H1 (cell line): ENCODE measurements at regions not wholly inside any gene's neighbourhood (a gene's known extent, or its start where the extent isn't known, plus 50 kb on each side); places are given as distances from the start of the nearest gene placed in this dataset.

ENCODE experiments used
- CTCF ChIA-PET: fragments of 300-600 bp; sonication (Branson Sonifier 250); formaldehyde crosslinking; loops from one replicate; lab custom pipeline; 2021; ENCODE audit not compliant: partially characterized antibody; lab: Charles Lee
- POLR2A ChIA-PET: fragments of 300-600 bp; sonication (Branson Sonifier 250); formaldehyde crosslinking; loops from one replicate; lab custom pipeline; 2021; ENCODE audit warnings: inconsistent platforms; ENCODE audit not compliant: partially characterized antibody; lab: Charles Lee
- DNase-seq, 2 experiments: peaks; one replicate each; pipeline versions ENCODE4 v3.0.0 to v3.0.0-alpha.2; 2010 to 2022; ENCODE audit warnings: low spot score in 2 of 2, low read depth in 1 of 2, mixed read lengths in 1 of 2
- FAIRE-seq: peaks from 2 replicates; lab custom pipeline; 2011; peaks lifted over from hg19 to GRCh38; lab: Jason Lieb, UNC
- H2AFZ ChIP-seq: 2 replicates; pipeline ENCODE4 v1.8.1; 2012; ENCODE audit warnings: low read length, inconsistent platforms
- H2AK5ac ChIP-seq: 2 replicates; pipeline ENCODE4 v1.6.1; 2013; ENCODE audit warnings: low read depth, low read length
- H2BK120ac ChIP-seq: replicated peaks from 2 replicates; pipeline ENCODE3; 2013; ENCODE audit warnings: low read depth, low read length, inconsistent platforms
- H2BK12ac ChIP-seq: 2 replicates; pipeline ENCODE4 v1.6.1; 2013; ENCODE audit warnings: low read depth, low read length
- H2BK15ac ChIP-seq: 2 replicates; pipeline ENCODE4 v1.6.1; 2013; ENCODE audit warnings: low read length
- H2BK20ac ChIP-seq: 2 replicates; pipeline ENCODE4 v1.6.1; 2013; ENCODE audit warnings: low read length
- H2BK5ac ChIP-seq: 2 replicates; pipeline ENCODE4 v1.6.1; 2013; ENCODE audit warnings: low read depth, low read length
- H3K14ac ChIP-seq: 2 replicates; pipeline ENCODE4 v1.6.1; 2013; ENCODE audit warnings: inconsistent platforms; ENCODE audit not compliant: insufficient read length
- H3K18ac ChIP-seq: 2 replicates; pipeline ENCODE4 v1.6.1; 2013; ENCODE audit warnings: low read length; ENCODE audit errors: extremely low read depth
- H3K23ac ChIP-seq: 2 replicates; pipeline ENCODE4 v1.6.1; 2013; ENCODE audit warnings: inconsistent platforms; ENCODE audit not compliant: insufficient read length
- H3K23me2 ChIP-seq: 2 replicates; pipeline ENCODE4 v1.6.1; 2013; ENCODE audit warnings: low read depth, low read length
- H3K27ac ChIP-seq: 2 replicates; pipeline ENCODE4 v1.6.1; 2011; ENCODE audit warnings: low read depth, low read length, inconsistent platforms
- H3K27me3 ChIP-seq, 4 experiments: replicated peaks in 1 of 4; 1 replicate in 1 of 4; 2 replicates in 3 of 4; pipeline versions ENCODE4 v1.6.1 to v1.8.1; 2011 to 2013; ENCODE audit warnings: low read length in 3 of 4, mild to moderate bottlenecking in 3 of 4, inconsistent platforms in 2 of 4, mixed read lengths in 2 of 4, moderate library complexity in 1 of 4; ENCODE audit not compliant: control insufficient read depth in 3 of 4, insufficient read depth in 3 of 4; ENCODE audit errors: extremely low read depth in 1 of 4
- H3K36me3 ChIP-seq, 4 experiments: 2 replicates each; pipeline versions ENCODE4 v1.6.1 to v1.8.1; 2011 to 2013; ENCODE audit warnings: mild to moderate bottlenecking in 4 of 4, low read length in 3 of 4, moderate library complexity in 2 of 4, control low read depth in 1 of 4, inconsistent platforms in 1 of 4; ENCODE audit not compliant: insufficient read depth in 4 of 4, control insufficient read depth in 2 of 4
- H3K4ac ChIP-seq: replicated peaks from 2 replicates; pipeline ENCODE3; 2013; ENCODE audit warnings: low read length, low read depth, mixed read lengths, inconsistent platforms; ENCODE audit not compliant: insufficient read length
- H3K4me1 ChIP-seq, 4 experiments: replicated peaks in 1 of 4; 1 replicate in 1 of 4; 2 replicates in 3 of 4; pipeline versions ENCODE4 v1.6.1 to v1.8.1; 2011 to 2013; ENCODE audit warnings: low read length in 3 of 4, inconsistent platforms in 2 of 4, mixed read lengths in 1 of 4; ENCODE audit not compliant: insufficient read depth in 4 of 4, control insufficient read depth in 3 of 4
- H3K4me2 ChIP-seq, 2 experiments: 2 replicates each; pipeline versions ENCODE4 v1.6.1 to v1.8.1; 2011 to 2013; ENCODE audit warnings: low read depth in 2 of 2, low read length in 2 of 2, control low read depth in 1 of 2, inconsistent platforms in 1 of 2, mild to moderate bottlenecking in 1 of 2; ENCODE audit not compliant: insufficient read depth in 1 of 2
- H3K4me3 ChIP-seq, 4 experiments: fragments of 200-600, 300-600 bp in 1 of 4; sonication (generic), shearing (Covaris generic), sonication (Bioruptor Twin) in 1 of 4; 2 replicates each; pipeline versions ENCODE4 v1.5.1 to v1.8.1; 2011 to 2016; ENCODE audit warnings: low read length in 4 of 4, low read depth in 3 of 4, control low read depth in 2 of 4, inconsistent platforms in 2 of 4, mild to moderate bottlenecking in 2 of 4, mixed read lengths in 1 of 4, moderate library complexity in 1 of 4; ENCODE audit not compliant: insufficient read depth in 2 of 4; ENCODE audit errors: extremely low read depth in 1 of 4
- H3K56ac ChIP-seq: replicated peaks from 2 replicates; pipeline ENCODE3; 2013; ENCODE audit warnings: low read depth, mild to moderate bottlenecking, mixed read lengths, low read length, inconsistent platforms; ENCODE audit not compliant: insufficient read length
- H3K79me1 ChIP-seq: 2 replicates; pipeline ENCODE4 v1.6.1; 2013; ENCODE audit warnings: low read depth, low read length, control low read depth
- H3K79me2 ChIP-seq, 2 experiments: 2 replicates each; pipeline versions ENCODE4 v1.6.1 to v1.8.1; 2012 to 2013; ENCODE audit warnings: low read length in 2 of 2, mild to moderate bottlenecking in 2 of 2, inconsistent platforms in 1 of 2; ENCODE audit not compliant: insufficient read depth in 2 of 2, control insufficient read depth in 1 of 2
- H3K9ac ChIP-seq, 4 experiments: replicated peaks in 1 of 4; 1 replicate in 1 of 4; 2 replicates in 3 of 4; pipeline versions ENCODE4 v1.6.1 to v1.8.1; 2011 to 2013; ENCODE audit warnings: low read depth in 3 of 4, low read length in 3 of 4, control low read depth in 2 of 4, mild to moderate bottlenecking in 2 of 4, moderate library complexity in 2 of 4, inconsistent platforms in 1 of 4; ENCODE audit errors: extremely low read depth in 1 of 4
- H3K9me3 ChIP-seq, 2 experiments: 2 replicates each; pipeline versions ENCODE4 v1.6.1 to v1.8.1; 2012 to 2013; ENCODE audit warnings: mild to moderate bottlenecking in 2 of 2, moderate library complexity in 2 of 2, control low read depth in 1 of 2, inconsistent platforms in 1 of 2, low read depth in 1 of 2, low read length in 1 of 2, mixed read lengths in 1 of 2; ENCODE audit not compliant: insufficient read depth in 2 of 2
- H4K20me1 ChIP-seq, 2 experiments: replicated peaks in 1 of 2; 2 replicates each; pipeline versions ENCODE3 to v1.8.1; 2011 to 2013; ENCODE audit warnings: inconsistent platforms in 2 of 2, low read length in 2 of 2, mild to moderate bottlenecking in 1 of 2; ENCODE audit not compliant: insufficient read depth in 2 of 2, control insufficient read depth in 1 of 2
- H4K5ac ChIP-seq: 2 replicates; pipeline ENCODE4 v1.6.1; 2013; ENCODE audit warnings: low read length, low read depth, mixed read lengths, inconsistent platforms; ENCODE audit not compliant: insufficient read length
- H4K8ac ChIP-seq: 2 replicates; pipeline ENCODE4 v1.8.0; 2013; ENCODE audit warnings: mild to moderate bottlenecking, moderate library complexity, low read length, inconsistent platforms; ENCODE audit not compliant: insufficient read depth; ENCODE audit errors: extremely low read depth
- H4K91ac ChIP-seq: replicated peaks from 2 replicates; pipeline ENCODE3; 2013; ENCODE audit warnings: low read length, mixed read lengths, inconsistent platforms; ENCODE audit not compliant: insufficient read length
- MAFK ChIP-seq: IDR thresholded peaks from 2 replicates; pipeline ENCODE4 v1.6.1; 2012; ENCODE audit warnings: low read depth, mild to moderate bottlenecking, improper control_type of control experiment, low read length
- WGBS, 2 experiments: shearing (Covaris generic) in 1 of 2; methylation state at CpG; one replicate each; pipeline versions ENCODE4 v1.1.6 to v1.1.7; 2013 to 2015; ENCODE audit warnings: low lambda C conversion rate in 2 of 2, mixed read lengths in 2 of 2, inconsistent platforms in 1 of 2, low coverage in 1 of 2, missing lambda C conversion rate in 1 of 2; ENCODE audit not compliant: insufficient replicate concordance in 2 of 2, insufficient coverage in 1 of 2, insufficient read length in 1 of 2; ENCODE audit errors: extremely low coverage in 1 of 2, missing lambda C conversion rate in 1 of 2; 5-methylcytosine and 5-hydroxymethylcytosine counted together
- TF ChIP-seq, protein P1 (sequence below), 3 experiments: IDR thresholded peaks; 1 replicate in 2 of 3; 2 replicates in 1 of 3; pipeline versions ENCODE4 v1.5.1 to v1.6.1; 2011; ENCODE audit warnings: low read length in 3 of 3, mild to moderate bottlenecking in 3 of 3, inconsistent platforms in 2 of 3, low read depth in 1 of 3, moderate library complexity in 1 of 3; ENCODE audit not compliant: insufficient read depth in 1 of 3; ENCODE audit errors: control extremely low read depth in 1 of 3

GRCh38 chr6:105748737-105749161 is 337.4 kb upstream of the PRDM1 start:
- no peak overlapping the region for H2BK120ac ChIP-seq
- H3K4me3 ChIP-seq: no peak overlapping the region
- no peaks in the 10 kb centered on the region for H3K23me2 ChIP-seq
- H2BK20ac ChIP-seq: no peak overlapping the region
- H3K14ac ChIP-seq: no peak overlapping the region
- H4K8ac ChIP-seq: no peak overlapping the region
- no peak overlapping the region for H2BK12ac ChIP-seq
- H3K56ac ChIP-seq: no peak overlapping the region
- H3K27ac ChIP-seq: no peak overlapping the region
- ChIA-PET CTCF (no interaction called here), POLR2A (no interaction called here)
- H2AFZ ChIP-seq: 0 out of 2 replicates have a peak overlapping the region, but pooled peaks have one; percentile 79
- no peaks in the 10 kb centered on the region for H3K79me1 ChIP-seq
- no peaks in the 10 kb centered on the region for H3K79me2 ChIP-seq
- DNase-seq: no peak
- no peaks in the 10 kb centered on the region for H3K36me3 ChIP-seq
- H4K91ac ChIP-seq: no peak overlapping the region
- FAIRE-seq: no peak
- no peak overlapping the region for H2AK5ac ChIP-seq
- H2BK15ac ChIP-seq: 0 out of 2 replicates have a peak overlapping the region, but pooled peaks have one; percentile 19
- H3K9me3 ChIP-seq: no peaks in the 10 kb centered on the region; a peak in 1 of 4 replicates
- H3K4me2 ChIP-seq: no peak overlapping the region
- H3K27me3 ChIP-seq: no peaks in the 10 kb centered on the region
- 93% methylated on average over 6 of the region's 6 CpGs; no CpG with 5 or more reads in 1 of the 2 experiments for WGBS, 2 experiments
- H3K4ac ChIP-seq: no peak overlapping the region
- no peak overlapping the region for H3K9ac ChIP-seq
- H4K5ac ChIP-seq: no peak overlapping the region
- H3K4me1 ChIP-seq: peaks cover 0 to 4% (median 2%) of the 10 kb centered on the region in 4 experiments; a peak in 2 of 7 replicates
- no peak overlapping the region for H3K23ac ChIP-seq
- no peak overlapping the region for H2BK5ac ChIP-seq
- H4K20me1 ChIP-seq: no peaks in the 10 kb centered on the region
- no peak overlapping the region for H3K18ac ChIP-seq
- no peak for TF ChIP-seq MAFK
- TF ChIP-seq, protein P1, sequence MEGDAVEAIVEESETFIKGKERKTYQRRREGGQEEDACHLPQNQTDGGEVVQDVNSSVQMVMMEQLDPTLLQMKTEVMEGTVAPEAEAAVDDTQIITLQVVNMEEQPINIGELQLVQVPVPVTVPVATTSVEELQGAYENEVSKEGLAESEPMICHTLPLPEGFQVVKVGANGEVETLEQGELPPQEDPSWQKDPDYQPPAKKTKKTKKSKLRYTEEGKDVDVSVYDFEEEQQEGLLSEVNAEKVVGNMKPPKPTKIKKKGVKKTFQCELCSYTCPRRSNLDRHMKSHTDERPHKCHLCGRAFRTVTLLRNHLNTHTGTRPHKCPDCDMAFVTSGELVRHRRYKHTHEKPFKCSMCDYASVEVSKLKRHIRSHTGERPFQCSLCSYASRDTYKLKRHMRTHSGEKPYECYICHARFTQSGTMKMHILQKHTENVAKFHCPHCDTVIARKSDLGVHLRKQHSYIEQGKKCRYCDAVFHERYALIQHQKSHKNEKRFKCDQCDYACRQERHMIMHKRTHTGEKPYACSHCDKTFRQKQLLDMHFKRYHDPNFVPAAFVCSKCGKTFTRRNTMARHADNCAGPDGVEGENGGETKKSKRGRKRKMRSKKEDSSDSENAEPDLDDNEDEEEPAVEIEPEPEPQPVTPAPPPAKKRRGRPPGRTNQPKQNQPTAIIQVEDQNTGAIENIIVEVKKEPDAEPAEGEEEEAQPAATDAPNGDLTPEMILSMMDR (IDR thresholded peaks at IDR 0.05; ENCODE audit: control extremely low read depth in 1 of 3, insufficient read depth in 1 of 3, low read depth in 1 of 3, low read length in 3 of 3): no peak
